GM18517 (cell line): ENCODE measurements at regions not wholly inside any gene's neighbourhood (a gene's known extent, or its start where the extent isn't known, plus 50 kb on each side); places are given as distances from the start of the nearest gene placed in this dataset.
"Not testable (repeated sequence)": the region's sequence is repeated elsewhere in the genome, so short reads cannot be mapped to it uniquely, and the experiment has no call there.

Source experiments
- ATAC-seq: cut with Tn5 transposase; IDR thresholded peaks from one replicate; pipeline ENCODE4 v1.9.1; 2021; ENCODE audit warnings: mild to moderate bottlenecking, moderate library complexity; ENCODE audit not compliant: unreplicated experiment

DNA sequence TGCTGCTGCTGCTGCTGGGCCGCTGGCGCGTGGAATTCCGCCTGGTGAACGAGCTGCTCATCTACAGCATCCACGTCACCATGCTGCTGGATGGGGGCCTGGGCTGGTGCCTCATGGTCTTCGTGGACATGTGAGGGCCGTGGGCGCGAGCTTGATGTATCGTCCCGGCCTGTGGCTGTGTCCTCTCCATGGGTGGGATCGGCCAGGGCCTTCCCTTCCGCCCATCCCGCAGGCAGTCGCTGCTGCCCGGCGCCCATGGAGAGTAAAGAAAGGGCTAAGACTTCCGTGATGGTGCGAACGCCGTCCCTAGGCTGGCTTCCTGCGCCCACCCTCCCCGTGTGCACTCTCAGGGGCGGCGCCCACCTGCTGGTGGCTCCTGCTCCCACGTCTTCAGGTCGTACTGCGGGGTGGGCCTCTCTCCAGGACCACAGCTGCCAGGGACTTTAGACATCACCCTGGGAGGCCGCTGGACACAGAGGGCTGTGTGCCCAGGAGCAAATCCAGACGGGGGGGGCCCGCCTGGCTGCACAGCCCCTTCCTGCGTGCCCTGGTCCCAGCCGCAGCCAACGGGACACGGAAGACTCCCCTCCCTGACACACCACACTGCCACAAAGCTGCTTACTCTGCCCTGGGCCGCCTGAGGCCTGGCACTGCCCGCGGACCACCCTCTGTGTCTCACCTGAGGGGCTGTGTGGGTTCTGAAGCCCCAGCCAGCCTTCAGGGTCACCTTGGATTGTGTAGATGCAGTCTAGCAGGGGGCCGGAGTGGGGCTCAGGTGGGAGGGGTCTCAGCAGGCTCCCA is 167.5 kb downstream of the SEPTIN7 start:
- no peak for ATAC-seq

DNA sequence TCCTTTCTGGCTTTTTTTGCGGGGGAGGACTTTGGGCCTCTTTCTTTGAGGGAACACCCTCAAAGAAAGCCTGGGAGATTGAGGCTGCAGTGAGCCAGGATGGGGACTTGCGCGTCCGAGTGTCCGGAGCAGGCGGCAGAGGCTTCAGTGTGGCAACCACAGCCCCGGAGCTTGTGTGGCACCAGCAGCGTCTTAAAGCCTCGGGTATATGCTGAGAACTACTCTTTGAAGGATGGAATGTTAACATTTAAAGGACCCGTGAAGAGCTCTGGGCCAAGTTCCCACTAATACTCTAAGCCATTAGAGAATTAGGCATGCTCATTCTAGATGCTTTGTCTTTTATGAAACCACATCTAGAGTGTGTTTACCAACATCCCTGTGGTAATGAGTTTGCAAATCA is 168.2 kb downstream of the SEPTIN7 start:
- no peak for ATAC-seq

DNA sequence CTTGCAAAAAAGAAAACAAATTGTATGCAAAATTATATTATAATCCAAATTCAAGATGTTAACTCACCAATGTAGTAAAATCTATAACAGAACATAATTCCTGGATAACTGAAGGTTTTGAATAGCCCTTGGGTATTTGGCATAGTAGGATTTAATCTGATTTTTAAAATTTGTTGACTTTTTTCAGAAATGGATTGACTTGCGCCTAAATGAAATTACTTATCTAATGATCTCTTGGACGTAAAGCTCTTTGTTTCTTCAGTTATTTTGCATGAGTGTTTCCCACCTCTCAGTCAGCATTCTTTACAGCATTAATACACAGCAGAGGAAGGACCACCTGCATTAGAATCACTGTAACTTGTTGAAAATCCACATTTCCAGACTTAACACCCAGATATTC is 169.6 kb downstream of the SEPTIN7 start:
- no peak for ATAC-seq

DNA sequence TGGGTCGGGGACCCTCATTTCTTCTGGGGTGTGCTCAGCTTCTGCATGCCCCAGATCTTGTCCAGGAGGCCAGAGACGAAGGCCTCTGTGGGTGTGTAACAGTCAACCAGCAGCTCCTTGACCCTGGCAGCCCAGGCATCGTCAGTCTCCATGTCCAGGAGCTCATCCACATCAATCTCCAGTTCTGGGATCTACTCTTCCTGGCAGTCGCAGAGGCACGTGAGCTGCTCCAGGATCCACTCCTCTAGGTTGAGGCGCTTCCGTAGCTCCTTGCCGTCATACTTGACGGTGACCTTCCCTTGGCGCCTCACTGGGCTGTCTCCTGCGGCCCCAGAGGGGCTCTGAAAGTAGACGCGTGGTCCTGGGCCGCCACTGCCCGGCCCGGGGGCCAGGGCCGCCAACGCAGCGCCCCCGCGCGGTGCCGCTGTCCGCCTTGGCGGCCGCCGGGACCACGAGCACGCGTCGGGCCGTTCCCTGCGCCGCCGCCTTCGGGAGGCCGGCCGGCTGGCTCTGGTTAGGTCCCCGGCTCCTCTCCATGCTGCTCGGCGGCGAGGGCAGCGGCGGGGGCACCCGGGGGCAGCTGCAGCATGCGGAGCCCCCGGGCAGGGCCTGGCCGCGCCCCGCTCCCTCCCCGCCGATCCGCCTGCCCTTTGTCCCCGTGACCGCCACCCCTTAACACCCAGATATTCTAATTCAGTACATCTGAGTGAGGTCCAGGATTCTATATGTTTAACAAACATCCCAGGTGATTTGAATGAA is 170.5 kb downstream of the SEPTIN7 start:
- no peak for ATAC-seq

DNA sequence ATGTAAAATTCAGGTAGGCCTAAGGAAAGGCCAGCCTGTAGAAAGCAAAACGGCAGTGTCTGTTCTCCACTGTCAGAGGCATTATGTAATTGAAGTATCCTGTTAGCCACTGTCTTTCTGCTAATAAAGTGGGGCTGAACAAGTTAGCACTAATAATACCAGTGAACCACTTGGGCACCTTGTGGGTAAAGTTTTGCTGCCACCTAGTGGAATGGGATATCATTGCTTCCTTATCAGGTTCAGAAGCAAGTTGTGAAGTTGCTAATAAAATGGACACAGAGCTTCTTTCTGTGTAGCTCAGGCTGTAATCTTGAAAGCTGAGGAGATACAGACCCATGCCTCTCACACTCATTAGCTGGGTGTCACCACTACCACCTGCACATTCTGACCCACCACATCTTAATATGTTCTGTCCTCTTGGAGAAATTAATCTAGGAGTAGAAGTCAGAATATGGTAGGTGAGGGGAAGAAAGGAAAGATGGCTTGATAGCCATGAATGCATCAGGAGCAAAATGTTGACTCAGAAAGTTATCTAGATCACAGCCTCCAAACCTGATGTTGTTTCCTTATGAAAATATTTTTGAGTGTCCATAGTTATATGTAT is 175.1 kb downstream of the SEPTIN7 start:
- no peak for ATAC-seq

DNA sequence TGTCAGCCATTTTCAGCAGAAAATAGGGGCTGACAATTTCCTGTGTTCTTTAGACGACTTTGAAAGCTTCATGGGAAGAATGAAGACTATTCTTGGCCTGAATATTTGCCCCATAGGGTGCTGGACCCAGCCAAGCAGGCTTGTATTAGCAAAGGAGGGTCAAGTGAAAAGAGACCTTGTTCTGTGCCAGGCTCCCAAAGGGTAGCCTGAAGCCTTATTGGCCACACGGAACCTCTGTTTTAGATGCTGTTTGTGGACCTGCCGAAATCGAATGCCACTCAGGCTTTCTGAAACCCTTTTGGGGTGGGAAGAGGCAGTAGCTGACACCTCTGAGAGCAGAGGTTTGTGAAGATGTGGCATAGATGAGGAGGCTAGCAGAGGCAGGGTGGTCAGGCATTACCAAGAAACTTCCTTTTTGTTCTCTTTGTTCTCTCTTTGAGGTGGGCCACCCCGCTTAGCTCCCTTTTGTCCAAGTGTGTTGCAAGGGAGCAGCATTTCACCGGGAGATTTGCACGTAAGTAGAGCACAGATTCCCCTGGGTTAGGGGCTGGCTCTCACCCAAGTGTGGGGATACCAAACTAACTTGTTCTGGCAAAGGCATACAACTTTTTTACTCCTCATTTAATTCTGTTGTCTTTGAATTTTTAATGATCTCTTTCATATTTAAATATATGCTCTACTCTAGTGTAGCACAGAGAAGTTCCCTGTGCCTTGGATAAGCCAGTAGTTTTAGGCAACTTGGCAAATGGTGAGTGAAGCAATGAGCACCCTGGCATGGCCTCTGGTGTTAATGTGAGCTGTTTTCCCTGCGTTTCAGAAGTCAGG is 174.0 kb upstream of the EEPD1 start:
- not testable (repeated sequence) for ATAC-seq

DNA sequence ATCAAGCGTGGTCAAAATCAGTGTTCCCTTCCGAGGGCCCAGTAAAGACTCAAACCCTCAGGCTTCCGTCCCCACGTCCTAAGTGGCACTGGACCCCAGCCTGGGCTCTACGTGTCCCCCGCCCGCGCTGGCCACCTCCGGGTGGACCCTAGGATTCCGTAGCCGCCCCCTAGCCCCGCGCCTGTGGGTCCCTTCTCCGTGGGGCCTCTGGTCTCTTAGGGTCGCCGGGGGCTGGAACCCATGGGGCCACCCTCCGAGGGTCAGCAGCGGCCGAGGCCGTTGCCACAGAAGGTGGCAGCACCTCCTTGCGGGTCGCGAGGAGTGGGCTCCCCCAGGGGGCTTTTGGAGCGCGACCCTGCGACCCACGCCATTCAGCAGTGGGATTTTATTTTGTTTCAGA is 170.5 kb upstream of the EEPD1 start:
- ATAC-seq, result no peak

DNA sequence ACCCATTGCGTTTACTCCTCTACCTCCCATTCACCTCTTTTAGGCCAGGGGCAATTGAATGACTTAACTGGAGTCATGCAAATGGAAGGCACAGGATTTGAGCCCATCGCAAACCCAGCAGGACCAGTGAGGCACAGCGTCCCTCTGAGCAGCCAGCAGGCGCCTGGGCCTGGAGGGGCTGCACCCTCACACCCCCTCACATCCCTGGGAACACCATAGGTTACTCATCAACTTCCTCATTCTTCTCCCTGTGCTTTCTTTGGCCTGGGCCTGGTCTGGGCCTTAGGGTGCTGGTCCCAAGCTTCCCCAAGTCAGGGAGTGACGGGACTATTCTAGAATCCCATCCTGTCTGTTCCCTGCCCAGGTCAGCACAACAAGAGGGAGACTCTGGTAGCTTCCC is 169.4 kb upstream of the EEPD1 start:
- ATAC-seq, result no peak

DNA sequence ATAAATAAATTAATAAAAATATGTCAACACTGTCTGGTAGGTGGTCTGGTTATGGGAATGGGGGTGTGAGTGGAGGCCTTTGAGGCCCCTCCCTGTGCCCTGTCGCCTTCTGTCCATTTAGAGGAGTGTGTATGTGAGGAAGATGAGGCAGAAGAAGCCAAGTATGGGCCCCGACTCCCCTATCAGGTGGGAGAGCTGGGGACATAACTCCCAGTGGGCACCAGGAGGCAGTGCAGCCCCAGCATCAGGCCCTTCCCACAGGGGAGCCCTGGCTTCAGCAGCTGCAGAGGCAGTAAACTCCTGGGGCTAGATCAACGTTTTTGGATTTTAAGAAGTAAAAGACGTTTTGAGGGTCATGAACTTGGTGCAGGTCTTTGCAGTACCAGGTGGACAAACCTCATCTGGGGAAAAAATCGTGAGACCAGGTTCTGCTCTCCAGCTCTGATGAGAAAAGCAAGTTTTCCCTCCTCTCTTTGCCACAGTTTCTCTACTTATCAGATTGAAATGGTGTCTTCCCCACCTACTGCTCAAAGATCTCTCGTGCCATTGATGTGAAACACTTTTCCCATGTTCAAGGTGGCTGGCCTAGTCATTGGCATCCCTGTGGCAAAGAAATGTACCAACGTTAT is 167.8 kb upstream of the EEPD1 start:
- no peak for ATAC-seq

DNA sequence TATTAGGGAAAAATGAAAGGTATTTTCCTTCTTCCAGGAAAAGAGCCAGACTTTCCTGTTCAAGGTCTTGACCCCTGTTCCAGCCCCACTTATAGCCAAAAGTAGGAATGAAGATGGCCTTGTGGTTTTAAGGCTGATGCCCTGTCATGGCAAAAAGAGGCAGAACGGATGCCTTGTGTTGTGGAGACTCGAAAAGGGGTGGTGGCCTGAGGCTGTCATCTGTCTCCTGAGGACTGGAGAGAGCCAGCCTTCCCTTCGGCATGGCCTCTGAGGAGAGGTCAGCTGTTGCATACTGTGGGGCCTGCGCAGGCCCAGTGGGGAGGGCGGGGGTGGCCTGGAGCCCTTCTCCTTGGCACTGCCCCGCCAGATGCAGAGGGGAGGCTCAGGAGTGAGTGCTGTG is 166.0 kb upstream of the EEPD1 start:
- ATAC-seq, result no peak

DNA sequence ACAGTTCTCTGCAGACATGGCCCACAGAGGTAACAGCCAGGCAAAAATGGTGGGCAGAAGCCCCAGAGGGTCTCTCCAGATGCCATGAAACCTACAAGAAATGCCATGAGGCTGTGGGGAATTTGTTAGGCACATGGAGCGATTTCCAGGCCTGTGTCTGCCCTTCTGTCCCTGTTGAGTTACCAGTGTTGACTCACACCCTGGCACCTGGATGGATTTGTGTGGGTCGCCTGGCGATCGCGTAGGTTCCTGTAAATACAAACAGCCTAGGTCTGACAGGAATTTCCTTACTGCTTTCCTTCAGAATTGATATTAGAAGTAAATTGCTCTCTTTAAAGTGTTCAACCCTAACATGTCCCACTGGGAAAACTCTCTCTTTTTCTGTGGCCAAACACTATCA is 164.9 kb upstream of the EEPD1 start:
- no peak for ATAC-seq

DNA sequence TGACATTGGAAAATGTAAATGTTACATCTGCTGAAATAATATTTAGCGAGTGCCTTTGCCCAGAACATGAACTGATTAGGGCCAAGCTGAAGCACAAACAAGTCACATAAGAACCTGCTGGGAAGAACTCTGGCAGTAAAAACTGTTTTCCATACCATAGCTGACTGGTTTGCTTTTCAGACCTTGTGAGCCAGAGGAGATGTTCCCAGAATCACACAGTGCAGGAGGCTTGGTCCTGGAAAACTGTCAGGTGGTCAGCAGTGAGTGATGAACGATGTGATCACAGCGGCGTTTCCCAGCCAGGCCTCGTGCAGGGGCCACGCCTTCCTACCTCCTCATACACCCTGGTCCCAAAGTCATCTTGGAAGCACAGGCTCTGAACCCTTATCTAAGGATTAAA is 164.2 kb upstream of the EEPD1 start:
- no peak for ATAC-seq

DNA sequence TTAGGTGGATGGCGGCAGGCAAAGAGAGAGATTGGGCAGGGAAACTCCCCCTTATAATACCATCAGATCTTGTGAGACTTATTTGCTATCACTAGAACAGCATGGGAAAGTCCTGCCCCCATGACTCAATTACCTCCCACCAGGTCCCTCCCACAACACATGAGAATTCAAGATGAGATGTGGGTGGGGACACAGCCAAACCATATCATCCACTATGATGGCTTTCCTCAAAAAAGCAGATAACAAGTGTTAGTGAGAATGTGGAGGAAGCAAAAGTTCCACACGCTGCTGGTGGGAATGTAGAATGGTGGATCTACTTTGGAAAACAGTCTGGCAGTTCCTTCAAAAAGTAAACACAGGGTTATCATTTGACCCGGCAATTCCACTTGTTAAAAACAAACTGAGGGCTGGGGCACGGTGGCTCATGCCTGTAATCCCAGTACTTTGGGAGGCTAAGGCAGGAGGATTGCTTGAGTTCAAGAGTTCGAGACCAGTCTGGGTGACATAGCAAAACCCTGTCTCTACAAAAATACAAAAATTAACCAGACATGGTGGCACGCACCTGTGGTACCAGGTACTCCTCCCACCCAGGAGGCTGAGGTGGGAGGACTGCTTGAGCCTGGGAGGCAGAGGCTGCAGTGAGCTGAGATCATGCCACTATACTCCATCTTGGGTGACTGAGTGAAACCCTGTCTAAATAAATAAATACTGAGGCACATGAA is 161.4 kb upstream of the EEPD1 start:
- ATAC-seq, result no peak

DNA sequence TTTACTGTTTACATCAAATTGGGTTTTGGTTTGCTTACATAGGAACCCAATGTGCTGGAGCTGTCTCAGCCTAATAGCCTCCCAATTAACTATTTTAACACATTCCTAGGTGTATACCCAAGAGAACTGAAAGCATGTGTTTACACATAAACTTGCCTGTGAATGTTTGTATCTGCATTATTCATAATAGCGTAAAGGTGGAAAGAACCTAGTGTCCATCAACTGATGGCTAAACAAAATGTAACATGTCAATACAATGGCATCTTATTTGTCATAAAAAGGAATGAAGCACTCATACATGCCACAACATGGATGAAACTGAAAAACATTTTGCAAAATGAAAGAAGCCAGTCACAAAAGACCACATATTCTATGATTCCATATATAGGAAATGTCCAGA is 160.6 kb upstream of the EEPD1 start:
- no peak for ATAC-seq

DNA sequence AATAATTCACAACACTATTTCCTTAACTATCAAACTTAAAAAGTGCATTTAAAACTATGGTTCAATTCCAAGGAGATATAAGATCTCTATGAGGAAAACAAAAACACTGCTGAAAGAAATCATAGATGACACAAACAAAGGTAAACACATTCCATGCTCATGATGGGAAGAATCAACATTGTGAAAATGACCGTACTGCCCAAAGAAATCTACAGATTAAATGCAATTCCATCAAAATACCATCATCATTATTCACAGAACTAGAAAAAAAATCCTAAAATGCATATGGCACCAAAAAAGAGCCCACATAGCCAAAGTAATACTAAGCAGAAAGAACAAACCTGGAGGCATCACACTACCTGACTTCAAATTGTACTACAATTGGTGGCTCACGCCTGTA is 159.9 kb upstream of the EEPD1 start:
- no peak for ATAC-seq

DNA sequence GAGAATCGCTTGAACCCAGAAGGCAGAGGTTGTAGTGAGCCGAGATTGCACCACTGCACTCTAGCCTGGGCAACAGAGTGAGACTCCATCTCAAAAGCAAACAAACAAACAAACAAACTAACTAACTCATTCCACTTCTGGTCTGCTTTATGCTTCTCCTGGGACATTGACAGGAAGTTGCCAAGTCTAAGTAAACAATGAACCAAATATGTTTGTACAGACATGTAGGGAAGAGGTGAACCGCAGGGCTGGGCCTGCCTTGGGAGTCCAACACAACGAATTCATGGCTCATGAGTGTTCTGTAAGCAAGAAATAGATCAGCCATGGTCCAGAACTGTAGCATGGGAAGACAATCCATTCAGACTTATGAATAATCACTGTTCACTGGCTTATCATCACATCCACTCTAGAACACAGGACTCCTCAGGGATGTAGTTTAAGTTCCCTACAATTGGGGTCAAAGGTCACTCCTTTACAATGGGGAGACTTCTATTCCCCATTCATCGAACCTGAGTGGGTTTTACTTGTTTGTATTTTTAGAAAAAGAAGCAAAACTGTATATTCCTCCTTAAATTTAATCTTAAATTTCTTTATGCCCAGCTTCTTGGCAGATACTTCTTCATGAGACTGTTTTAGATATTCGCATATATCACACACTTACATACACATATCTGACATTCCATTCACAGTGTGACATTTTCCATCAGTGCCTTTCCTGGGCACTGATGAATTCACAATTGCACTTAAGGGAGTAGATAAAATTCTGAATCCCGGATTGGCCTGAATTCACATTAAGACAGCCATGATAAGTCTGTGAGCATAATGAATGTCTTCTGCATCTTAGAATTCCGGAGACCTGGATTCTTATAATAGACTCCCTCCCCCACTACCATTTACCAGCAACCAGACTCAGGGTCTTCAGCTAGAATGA is 159.1 kb upstream of the EEPD1 start:
- no peak for ATAC-seq

DNA sequence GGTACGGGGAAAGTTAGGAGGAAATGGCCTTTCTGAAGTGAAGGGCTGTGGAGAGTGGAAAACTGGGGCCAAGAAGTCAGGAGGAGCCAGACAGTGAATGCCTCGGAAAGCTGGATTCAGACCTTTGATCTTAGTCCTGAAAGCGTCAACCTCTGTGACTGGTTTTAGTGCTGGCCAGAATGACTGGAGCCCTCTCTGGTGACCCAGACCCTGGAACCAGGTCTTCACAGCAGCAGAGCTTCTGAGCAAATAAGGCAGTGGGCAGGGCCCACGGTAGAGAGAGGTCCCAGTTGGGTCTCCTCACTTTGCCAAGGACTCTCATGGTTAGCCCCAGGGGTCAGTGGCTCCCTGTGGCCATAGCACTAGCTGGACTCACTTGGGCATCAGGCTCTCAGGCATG is 157.7 kb upstream of the EEPD1 start:
- no peak for ATAC-seq

DNA sequence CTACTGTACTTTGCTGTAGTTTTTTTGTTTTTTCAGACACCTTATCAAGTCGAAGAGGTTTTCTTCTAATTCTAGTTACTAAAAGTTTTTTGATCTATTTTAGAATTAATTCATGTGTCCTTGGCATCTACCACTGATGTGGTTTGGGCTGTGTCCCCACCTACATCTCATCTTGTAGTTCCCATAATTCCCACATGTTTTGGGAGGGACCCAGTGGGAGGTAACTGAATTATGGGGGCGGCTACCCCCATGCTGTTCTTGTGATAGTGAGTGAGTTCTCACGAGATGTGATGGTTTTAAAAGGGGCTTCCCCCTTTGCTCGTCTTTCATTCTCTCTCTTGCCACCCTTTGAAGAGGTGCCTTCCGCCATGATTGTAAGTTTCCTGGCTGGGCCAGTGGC is 154.6 kb upstream of the EEPD1 start:
- ATAC-seq, result no peak

DNA sequence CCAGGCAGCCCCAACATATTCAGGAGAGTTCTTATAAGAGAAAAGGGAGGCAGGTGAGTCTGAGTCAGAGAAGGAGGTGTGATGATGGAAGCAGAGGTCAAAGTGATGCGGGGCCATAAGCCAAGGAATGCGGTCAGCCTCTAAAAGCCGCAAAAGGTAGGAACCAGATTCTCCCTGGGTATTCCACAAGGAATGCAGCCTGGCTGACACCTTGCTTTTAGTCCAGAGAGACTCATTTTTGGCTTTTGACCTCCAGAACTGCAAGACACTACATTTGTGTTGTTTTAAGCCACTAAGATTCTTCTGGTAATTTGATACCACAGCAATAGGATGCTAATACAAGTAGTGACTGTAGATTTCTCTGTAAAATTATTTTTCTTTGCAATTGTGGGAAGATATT is 151.5 kb upstream of the EEPD1 start:
- no peak for ATAC-seq
